Iris pigment epithelial cell (primary cell): ENCODE measurements at regions not wholly inside any gene's neighbourhood (a gene's known extent, or its start where the extent isn't known, plus 50 kb on each side); places are given as distances from the start of the nearest gene placed in this dataset.
"Not testable (repeated sequence)": the region's sequence is repeated elsewhere in the genome, so short reads cannot be mapped to it uniquely, and the experiment has no call there.

ENCODE experiments used
- DNase-seq: peaks from one replicate; pipeline ENCODE4 v3.0.0-alpha.2; 2011; ENCODE audit warnings: low read depth

GRCh38 chr2:111316881-111317549 is 196.3 kb downstream of the BCL2L11 start:
- DNase-seq, result not testable (repeated sequence)

GRCh38 chr2:111319552-111319951 is 198.8 kb downstream of the BCL2L11 start:
- not testable (repeated sequence) for DNase-seq

- DNase-seq, result not testable (repeated sequence)
Observed at GRCh38 chr2:111320264-111320663, 199.6 kb downstream of the BCL2L11 start.

- peak; percentile 94 for DNase-seq
Observed at GRCh38 chr2:111320965-111321364, 200.3 kb downstream of the BCL2L11 start.

- not testable (repeated sequence) for DNase-seq
Observed at GRCh38 chr2:111323384-111323783, 202.7 kb downstream of the BCL2L11 start.

GRCh38 chr2:111327726-111328125 is 207.0 kb downstream of the BCL2L11 start:
- not testable (repeated sequence) for DNase-seq

- not testable (repeated sequence) for DNase-seq
Observed at GRCh38 chr2:111329309-111329708, 208.6 kb downstream of the BCL2L11 start.

- not testable (repeated sequence) for DNase-seq
Observed at GRCh38 chr2:111331099-111331724, 210.5 kb downstream of the BCL2L11 start.

- DNase-seq, result not testable (repeated sequence)
Observed at GRCh38 chr2:111335220-111335907, 214.7 kb downstream of the BCL2L11 start.

GRCh38 chr2:111338474-111338873 is 217.8 kb downstream of the BCL2L11 start:
- not testable (repeated sequence) for DNase-seq

- not testable (repeated sequence) for DNase-seq
Observed at GRCh38 chr2:111339476-111339875, 218.8 kb downstream of the BCL2L11 start.

- DNase-seq, result not testable (repeated sequence)
Observed at GRCh38 chr2:111344590-111344989, 223.9 kb downstream of the BCL2L11 start.

GRCh38 chr2:111345439-111345838 is 224.7 kb downstream of the BCL2L11 start:
- DNase-seq, result not testable (repeated sequence)

- DNase-seq, result peak; percentile 36
Observed at GRCh38 chr2:111346018-111346930, 225.6 kb downstream of the BCL2L11 start.

GRCh38 chr2:111347695-111348094 is 227.0 kb downstream of the BCL2L11 start:
- not testable (repeated sequence) for DNase-seq

GRCh38 chr2:111348316-111348715 is 227.6 kb downstream of the BCL2L11 start:
- not testable (repeated sequence) for DNase-seq

- not testable (repeated sequence) for DNase-seq
Observed at GRCh38 chr2:111355022-111355817, 234.5 kb downstream of the BCL2L11 start.

- DNase-seq, result not testable (repeated sequence)
Observed at GRCh38 chr2:111355823-111356511, 235.3 kb downstream of the BCL2L11 start.

GRCh38 chr2:111356512-111357031 is 235.9 kb downstream of the BCL2L11 start:
- not testable (repeated sequence) for DNase-seq
